Tibial nerve (tissue), 3 donors: ENCODE measurements at regions not wholly inside any gene's neighbourhood (a gene's known extent, or its start where the extent isn't known, plus 50 kb on each side); places are given as distances from the start of the nearest gene placed in this dataset.

Experiments used
- POLR2A ChIP-seq, 2 donors: fragments of 450-650 bp; IDR thresholded peaks; one replicate each; pipeline ENCODE4 v1.6.1; 2017; ENCODE audit warnings: antibody characterized with exemption in 2 of 2, mild to moderate bottlenecking in 2 of 2, moderate library complexity in 2 of 2
- TF ChIP-seq, protein P1 (sequence below), 5 experiments: fragments of 200-600 bp in 3 of 5; fragments of 450-650 bp in 2 of 5; sonication (generic) in 3 of 5; IDR thresholded peaks; one replicate each; pipeline ENCODE4 v1.5.1; 2016 to 2019; ENCODE audit warnings: antibody characterized with exemption in 5 of 5, mild to moderate bottlenecking in 3 of 5, moderate library complexity in 2 of 5

DNA sequence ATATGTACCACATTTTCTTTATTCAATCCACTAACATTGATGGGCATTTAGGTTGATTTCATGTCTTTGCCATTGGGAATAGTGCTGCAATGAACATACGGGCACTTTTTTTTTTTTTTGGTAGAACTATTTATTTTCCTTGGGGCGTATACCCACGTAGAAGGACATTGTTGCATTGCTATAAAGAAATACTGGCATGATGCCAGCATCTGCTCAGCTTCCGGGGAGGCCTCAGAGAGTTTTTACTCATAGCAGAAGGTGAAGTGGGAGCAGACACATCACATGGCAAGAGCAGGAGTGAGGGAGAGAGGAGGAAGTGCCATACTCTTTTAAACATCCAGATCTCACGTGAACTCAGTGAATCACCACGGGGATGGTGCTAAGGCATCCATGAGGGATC lies 197.0 kb downstream of the SQOR start:
- TF ChIP-seq, protein P1, sequence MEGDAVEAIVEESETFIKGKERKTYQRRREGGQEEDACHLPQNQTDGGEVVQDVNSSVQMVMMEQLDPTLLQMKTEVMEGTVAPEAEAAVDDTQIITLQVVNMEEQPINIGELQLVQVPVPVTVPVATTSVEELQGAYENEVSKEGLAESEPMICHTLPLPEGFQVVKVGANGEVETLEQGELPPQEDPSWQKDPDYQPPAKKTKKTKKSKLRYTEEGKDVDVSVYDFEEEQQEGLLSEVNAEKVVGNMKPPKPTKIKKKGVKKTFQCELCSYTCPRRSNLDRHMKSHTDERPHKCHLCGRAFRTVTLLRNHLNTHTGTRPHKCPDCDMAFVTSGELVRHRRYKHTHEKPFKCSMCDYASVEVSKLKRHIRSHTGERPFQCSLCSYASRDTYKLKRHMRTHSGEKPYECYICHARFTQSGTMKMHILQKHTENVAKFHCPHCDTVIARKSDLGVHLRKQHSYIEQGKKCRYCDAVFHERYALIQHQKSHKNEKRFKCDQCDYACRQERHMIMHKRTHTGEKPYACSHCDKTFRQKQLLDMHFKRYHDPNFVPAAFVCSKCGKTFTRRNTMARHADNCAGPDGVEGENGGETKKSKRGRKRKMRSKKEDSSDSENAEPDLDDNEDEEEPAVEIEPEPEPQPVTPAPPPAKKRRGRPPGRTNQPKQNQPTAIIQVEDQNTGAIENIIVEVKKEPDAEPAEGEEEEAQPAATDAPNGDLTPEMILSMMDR (IDR thresholded peaks at IDR 0.05) = no peak
- TF ChIP-seq POLR2A (IDR thresholded peaks at IDR 0.05) = no peak
